ENCODE measurements at regions not wholly inside any gene's neighbourhood (a gene's known extent, or its start where the extent isn't known, plus 50 kb on each side); places are given as distances from the start of the nearest gene placed in this dataset.

- no peaks in the 10 kb centered on the region for H3K36me3 ChIP-seq
- peaks cover 0 to 19% (median 3%) of the 10 kb centered on the region in 3 donors for H3K9me3 ChIP-seq
- no peak overlapping the region for H3K27ac ChIP-seq
- 9 to 45% methylated on average over 1 of the region's 1 CpG for WGBS, 2 donors
- intact Hi-C loops (cut with DNase I) = no loop called here
- no peaks in the 10 kb centered on the region for H3K27me3 ChIP-seq
- no peak overlapping the region for H3K4me3 ChIP-seq
- no peak for DNase-seq
- no peaks in the 10 kb centered on the region for H3K4me1 ChIP-seq
- TF ChIP-seq CTCF (IDR thresholded peaks at IDR 0.05) (no peak), POLR2A (IDR thresholded peaks at IDR 0.05) (no peak)
Measured at GRCh38 chr4:135605076-135605475, 1403.5 kb upstream of the PABPC4L start.

- Histone ChIP-seq H3K27me3 (no peaks in the 10 kb centered on the region), H3K4me1 (no peaks in the 10 kb centered on the region), H3K9me3 (peaks cover 0 to 19% (median 3%) of the 10 kb centered on the region in 3 donors), H3K36me3 (no peaks in the 10 kb centered on the region), H3K27ac (no peak overlapping the region), H3K4me3 (no peak overlapping the region)
- intact Hi-C loops (cut with DNase I) = no loop called here
- no peak for DNase-seq
- TF ChIP-seq POLR2A (IDR thresholded peaks at IDR 0.05) = no peak
- no peak for TF ChIP-seq CTCF (IDR thresholded peaks at IDR 0.05)
- 70 to 79% methylated on average over 1 of the region's 1 CpG for WGBS, 2 donors
Measured at GRCh38 chr4:135604531-135604930, 1402.9 kb upstream of the PABPC4L start.

GRCh38 chr4:135601351-135601750 is 1399.8 kb upstream of the PABPC4L start:
- TF ChIP-seq POLR2A (IDR thresholded peaks at IDR 0.05) (no peak), CTCF (IDR thresholded peaks at IDR 0.05) (no peak)
- intact Hi-C loops (cut with DNase I) = no loop called here
- Histone ChIP-seq H3K4me3 (no peak overlapping the region), H3K36me3 (no peaks in the 10 kb centered on the region), H3K27me3 (no peaks in the 10 kb centered on the region), H3K27ac (no peak overlapping the region), H3K9me3 (peaks cover 0 to 22% (median 3%) of the 10 kb centered on the region in 3 donors), H3K4me1 (no peaks in the 10 kb centered on the region)
- WGBS, 2 donors = 55 to 64% methylated on average over 1 of the region's 1 CpG
- no peak for DNase-seq

GRCh38 chr4:135598151-135598550 is 1396.6 kb upstream of the PABPC4L start:
- H3K36me3 ChIP-seq = no peaks in the 10 kb centered on the region
- no peak overlapping the region for H3K4me3 ChIP-seq
- TF ChIP-seq POLR2A (IDR thresholded peaks at IDR 0.05) = no peak
- no peak for TF ChIP-seq CTCF (IDR thresholded peaks at IDR 0.05)
- peaks cover 0 to 12% (median 3%) of the 10 kb centered on the region in 3 donors for H3K9me3 ChIP-seq
- no peaks in the 10 kb centered on the region for H3K4me1 ChIP-seq
- 13 to 31% methylated on average over 1 of the region's 1 CpG for whole genome bisulfite sequencing, 2 donors
- no peak for DNase-seq
- H3K27ac ChIP-seq = no peak overlapping the region
- no peaks in the 10 kb centered on the region for H3K27me3 ChIP-seq
- intact Hi-C loops (cut with DNase I) = no loop called here

- intact Hi-C loops (cut with DNase I) = no loop called here
- H3K27ac ChIP-seq = no peak overlapping the region
- no peaks in the 10 kb centered on the region for H3K27me3 ChIP-seq
- no peak overlapping the region for H3K4me3 ChIP-seq
- H3K4me1 ChIP-seq = no peaks in the 10 kb centered on the region
- TF ChIP-seq CTCF (IDR thresholded peaks at IDR 0.05) (no peak), POLR2A (IDR thresholded peaks at IDR 0.05) (no peak)
- no peak for DNase-seq
- H3K9me3 ChIP-seq = peaks cover 0 to 5% (median 0%) of the 10 kb centered on the region in 3 donors
- WGBS, 2 donors = 62 to 68% methylated on average over 1 of the region's 1 CpG
- no peaks in the 10 kb centered on the region for H3K36me3 ChIP-seq
Measured at GRCh38 chr4:135594521-135594920, 1392.9 kb upstream of the PABPC4L start.
